ENCODE measurements at regions not wholly inside any gene's neighbourhood (a gene's known extent, or its start where the extent isn't known, plus 50 kb on each side); places are given as distances from the start of the nearest gene placed in this dataset.
"Not testable (repeated sequence)": the region's sequence is repeated elsewhere in the genome, so short reads cannot be mapped to it uniquely, and the experiment has no call there.

GRCh38 chr20:63145156-63145555 is 70.8 kb downstream of the YTHDF1 start:
- Histone ChIP-seq H3K4me1 (no peaks in the 10 kb centered on the region), H3K9me3 (peaks cover 8% of the 10 kb centered on the region), H3K36me3 (replicated peaks) (no peaks in the 10 kb centered on the region), H3K27me3 (ENCODE audit: low read depth) (peaks cover 15% of the 10 kb centered on the region), H3K4me3 (no peak overlapping the region)
- DNase-seq (ENCODE audit: low spot score in 2 of 2) = no peak
- in situ Hi-C loops (cut with MboI; ENCODE audit: low sequenced_read_pairs) = no loop called here

- DNase-seq (ENCODE audit: low spot score in 2 of 2) = no peak
- Histone ChIP-seq H3K9me3 (peaks cover 4% of the 10 kb centered on the region), H3K27me3 (ENCODE audit: low read depth) (peaks cover 29% of the 10 kb centered on the region), H3K4me3 (no peak overlapping the region), H3K36me3 (replicated peaks) (no peaks in the 10 kb centered on the region), H3K4me1 (no peaks in the 10 kb centered on the region)
- in situ Hi-C loops (cut with MboI; ENCODE audit: low sequenced_read_pairs) = no loop called here
Observed at GRCh38 chr20:63142933-63143332, 73.0 kb downstream of the YTHDF1 start.

GRCh38 chr20:63141531-63141930 is 74.4 kb downstream of the YTHDF1 start:
- in situ Hi-C loops (cut with MboI; ENCODE audit: low sequenced_read_pairs) = no loop called here
- Histone ChIP-seq H3K4me1 (no peaks in the 10 kb centered on the region), H3K9me3 (no peaks in the 10 kb centered on the region), H3K4me3 (no peak overlapping the region), H3K36me3 (replicated peaks) (no peaks in the 10 kb centered on the region), H3K27me3 (ENCODE audit: low read depth) (peaks cover 29% of the 10 kb centered on the region)
- DNase-seq (ENCODE audit: low spot score in 2 of 2) = no peak

GRCh38 chr20:63140514-63141433 is 75.2 kb downstream of the YTHDF1 start:
- H3K4me3 ChIP-seq = no peak overlapping the region
- H3K27me3 ChIP-seq (ENCODE audit: low read depth) = peaks cover 29% of the 10 kb centered on the region
- DNase-seq (ENCODE audit: low spot score in 2 of 2) = no peak
- H3K36me3 ChIP-seq (replicated peaks) = no peaks in the 10 kb centered on the region
- in situ Hi-C loops (cut with MboI; ENCODE audit: low sequenced_read_pairs) = no loop called here
- no peaks in the 10 kb centered on the region for H3K9me3 ChIP-seq
- H3K4me1 ChIP-seq = no peaks in the 10 kb centered on the region

GRCh38 chr20:63139837-63140236 is 76.1 kb downstream of the YTHDF1 start:
- no peak for DNase-seq (ENCODE audit: low spot score in 2 of 2)
- Histone ChIP-seq H3K27me3 (ENCODE audit: low read depth) (peaks cover 24% of the 10 kb centered on the region), H3K4me1 (no peaks in the 10 kb centered on the region), H3K9me3 (no peaks in the 10 kb centered on the region), H3K4me3 (no peak overlapping the region), H3K36me3 (replicated peaks) (no peaks in the 10 kb centered on the region)
- in situ Hi-C loops (cut with MboI; ENCODE audit: low sequenced_read_pairs) = no loop called here

- Histone ChIP-seq H3K27me3 (ENCODE audit: low read depth) (peaks cover 24% of the 10 kb centered on the region), H3K9me3 (no peaks in the 10 kb centered on the region), H3K4me3 (no peak overlapping the region), H3K4me1 (no peaks in the 10 kb centered on the region), H3K36me3 (replicated peaks) (no peaks in the 10 kb centered on the region)
- in situ Hi-C loops (cut with MboI; ENCODE audit: low sequenced_read_pairs) = no loop called here
- DNase-seq (ENCODE audit: low spot score in 2 of 2) = no peak
Observed at GRCh38 chr20:63139356-63139755, 76.6 kb downstream of the YTHDF1 start.

- Histone ChIP-seq H3K36me3 (replicated peaks) (no peaks in the 10 kb centered on the region), H3K4me3 (no peak overlapping the region), H3K27me3 (ENCODE audit: low read depth) (peaks cover 24% of the 10 kb centered on the region), H3K9me3 (no peaks in the 10 kb centered on the region), H3K4me1 (no peaks in the 10 kb centered on the region)
- no peak for DNase-seq (ENCODE audit: low spot score in 2 of 2)
- in situ Hi-C loops (cut with MboI; ENCODE audit: low sequenced_read_pairs) = no loop called here
Observed at GRCh38 chr20:63138855-63139341, 77.0 kb downstream of the YTHDF1 start.

GRCh38 chr20:63137851-63138415 is 78.0 kb downstream of the YTHDF1 start:
- no peak for DNase-seq (ENCODE audit: low spot score in 2 of 2)

GRCh38 chr20:63136296-63136695 is 79.6 kb downstream of the YTHDF1 start:
- no peaks in the 10 kb centered on the region for H3K9me3 ChIP-seq
- H3K36me3 ChIP-seq (replicated peaks) = no peaks in the 10 kb centered on the region
- in situ Hi-C loops (cut with MboI; ENCODE audit: low sequenced_read_pairs) = no loop called here
- no peaks in the 10 kb centered on the region for H3K4me1 ChIP-seq
- no peak overlapping the region for H3K4me3 ChIP-seq
- DNase-seq (ENCODE audit: low spot score in 2 of 2) = no peak
- H3K27me3 ChIP-seq (ENCODE audit: low read depth) = peaks cover 16% of the 10 kb centered on the region; the same call in 1 of the 2 replicates

More at GRCh38 chr20:63137851-63138415, 78.0 kb downstream of the YTHDF1 start:
- Histone ChIP-seq H3K4me3 (no peak overlapping the region), H3K27me3 (ENCODE audit: low read depth) (peaks cover 20% of the 10 kb centered on the region), H3K4me1 (no peaks in the 10 kb centered on the region), H3K9me3 (no peaks in the 10 kb centered on the region), H3K36me3 (replicated peaks) (no peaks in the 10 kb centered on the region)
- in situ Hi-C loops (cut with MboI; ENCODE audit: low sequenced_read_pairs) = no loop called here

- Histone ChIP-seq H3K4me1 (no peaks in the 10 kb centered on the region), H3K9me3 (no peaks in the 10 kb centered on the region), H3K36me3 (replicated peaks) (no peaks in the 10 kb centered on the region), H3K27me3 (ENCODE audit: low read depth) (peaks cover 16% of the 10 kb centered on the region; the same call in 1 of the 2 replicates), H3K4me3 (no peak overlapping the region)
- in situ Hi-C loops (cut with MboI; ENCODE audit: low sequenced_read_pairs) = no loop called here
- peak in 1 of 2 experiments; percentile 25 for DNase-seq (ENCODE audit: low spot score in 2 of 2)
Observed at GRCh38 chr20:63135411-63135810, 80.5 kb downstream of the YTHDF1 start.

GRCh38 chr20:63134711-63135361 is 81.1 kb downstream of the YTHDF1 start:
- in situ Hi-C loops (cut with MboI; ENCODE audit: low sequenced_read_pairs); H3K36me3 ChIP-seq (replicated peaks); H3K4me3 ChIP-seq; H3K4me1 ChIP-seq; H3K9me3 ChIP-seq; DNase-seq (ENCODE audit: low spot score in 2 of 2): not testable (repeated sequence)
- H3K27me3 ChIP-seq (ENCODE audit: low read depth) = peaks cover 11% of the 10 kb centered on the region; the same call in 1 of the 2 replicates

GRCh38 chr20:63134201-63134612 is 81.7 kb downstream of the YTHDF1 start:
- peaks cover 13% of the 10 kb centered on the region for H3K27me3 ChIP-seq (ENCODE audit: low read depth)
- no peaks in the 10 kb centered on the region for H3K36me3 ChIP-seq (replicated peaks)
- H3K4me3 ChIP-seq = no peak overlapping the region
- H3K9me3 ChIP-seq = no peaks in the 10 kb centered on the region
- in situ Hi-C loops (cut with MboI; ENCODE audit: low sequenced_read_pairs) = no loop called here
- DNase-seq (ENCODE audit: low spot score in 2 of 2) = peak in 1 of 2 experiments; percentile 61
- H3K4me1 ChIP-seq = no peaks in the 10 kb centered on the region

- in situ Hi-C loops (cut with MboI; ENCODE audit: low sequenced_read_pairs) = no loop called here
- no peaks in the 10 kb centered on the region for H3K4me1 ChIP-seq
- H3K4me3 ChIP-seq = no peak overlapping the region
- no peaks in the 10 kb centered on the region for H3K9me3 ChIP-seq
- H3K36me3 ChIP-seq (replicated peaks) = no peaks in the 10 kb centered on the region
- H3K27me3 ChIP-seq (ENCODE audit: low read depth) = peaks cover 10% of the 10 kb centered on the region
- peak in 1 of 2 experiments; percentile 4 for DNase-seq (ENCODE audit: low spot score in 2 of 2)
Observed at GRCh38 chr20:63133481-63134091, 82.3 kb downstream of the YTHDF1 start.

Data from HAP-1 (cell line).